ENCODE measurements at regions not wholly inside any gene's neighbourhood (a gene's known extent, or its start where the extent isn't known, plus 50 kb on each side); places are given as distances from the start of the nearest gene placed in this dataset.

- Histone ChIP-seq H3K9me3 (no peaks in the 10 kb centered on the region), H3K27ac (no peak overlapping the region), H3K4me3 (no peak overlapping the region), H3K27me3 (no peaks in the 10 kb centered on the region), H3K4me1 (ENCODE audit: insufficient read depth) (no peaks in the 10 kb centered on the region), H3K36me3 (no peaks in the 10 kb centered on the region)
- intact Hi-C loops (cut with DNase I), result no loop called here
- DNase-seq, result no peak
- WGBS, 3 donors, result 33 to 34% (median 33%) methylated on average over 5 of the region's 5 CpGs
- TF ChIP-seq POLR2A (IDR thresholded peaks at IDR 0.05) (no peak), EP300 (IDR thresholded peaks at IDR 0.05) (no peak)
- TF ChIP-seq, protein P1, sequence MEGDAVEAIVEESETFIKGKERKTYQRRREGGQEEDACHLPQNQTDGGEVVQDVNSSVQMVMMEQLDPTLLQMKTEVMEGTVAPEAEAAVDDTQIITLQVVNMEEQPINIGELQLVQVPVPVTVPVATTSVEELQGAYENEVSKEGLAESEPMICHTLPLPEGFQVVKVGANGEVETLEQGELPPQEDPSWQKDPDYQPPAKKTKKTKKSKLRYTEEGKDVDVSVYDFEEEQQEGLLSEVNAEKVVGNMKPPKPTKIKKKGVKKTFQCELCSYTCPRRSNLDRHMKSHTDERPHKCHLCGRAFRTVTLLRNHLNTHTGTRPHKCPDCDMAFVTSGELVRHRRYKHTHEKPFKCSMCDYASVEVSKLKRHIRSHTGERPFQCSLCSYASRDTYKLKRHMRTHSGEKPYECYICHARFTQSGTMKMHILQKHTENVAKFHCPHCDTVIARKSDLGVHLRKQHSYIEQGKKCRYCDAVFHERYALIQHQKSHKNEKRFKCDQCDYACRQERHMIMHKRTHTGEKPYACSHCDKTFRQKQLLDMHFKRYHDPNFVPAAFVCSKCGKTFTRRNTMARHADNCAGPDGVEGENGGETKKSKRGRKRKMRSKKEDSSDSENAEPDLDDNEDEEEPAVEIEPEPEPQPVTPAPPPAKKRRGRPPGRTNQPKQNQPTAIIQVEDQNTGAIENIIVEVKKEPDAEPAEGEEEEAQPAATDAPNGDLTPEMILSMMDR (IDR thresholded peaks at IDR 0.05), result no peak
Observed at GRCh38 chr7:98745722-98746318, 124.0 kb downstream of the TMEM130 start.

GRCh38 chr7:98748090-98748489, 121.7 kb downstream of the TMEM130 start:
- H3K9me3 ChIP-seq, result no peaks in the 10 kb centered on the region
- H3K4me1 ChIP-seq (ENCODE audit: insufficient read depth), result no peaks in the 10 kb centered on the region
- H3K4me3 ChIP-seq, result no peak overlapping the region
- TF ChIP-seq, protein P1 (IDR thresholded peaks at IDR 0.05), result no peak
- no peak for TF ChIP-seq EP300 (IDR thresholded peaks at IDR 0.05)
- TF ChIP-seq POLR2A (IDR thresholded peaks at IDR 0.05), result no peak
- H3K27me3 ChIP-seq, result no peaks in the 10 kb centered on the region
- no peak for DNase-seq
- intact Hi-C loops (cut with DNase I), result no loop called here
- H3K36me3 ChIP-seq, result no peaks in the 10 kb centered on the region
- WGBS, 3 donors, result 42 to 48% (median 44%) methylated on average over 1 of the region's 1 CpG
- H3K27ac ChIP-seq, result no peak overlapping the region

DNA sequence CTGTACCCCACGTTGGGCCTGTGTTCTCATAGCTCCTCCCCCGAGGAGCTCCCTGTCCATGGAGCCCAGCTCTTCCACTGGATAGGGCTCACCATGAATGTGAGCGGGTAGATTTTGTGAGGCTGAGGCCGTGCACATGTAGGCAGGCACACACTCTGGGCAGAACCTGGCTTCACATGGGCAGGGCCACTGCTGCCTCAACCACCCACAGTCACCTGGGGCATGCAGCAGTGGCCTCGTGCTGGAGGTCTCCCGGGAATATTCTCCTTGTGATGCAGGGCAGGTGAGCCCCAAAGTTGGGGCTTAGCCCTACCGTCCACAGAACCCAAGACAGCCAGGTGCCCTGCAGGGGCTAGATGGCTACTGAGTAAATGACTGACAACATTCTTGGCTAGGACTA, 116.6 kb downstream of the TMEM130 start:
- intact Hi-C loops (cut with DNase I), result no loop called here
- TF ChIP-seq POLR2A (IDR thresholded peaks at IDR 0.05) (no peak), EP300 (IDR thresholded peaks at IDR 0.05) (no peak)
- TF ChIP-seq, protein P1 (IDR thresholded peaks at IDR 0.05), result no peak
- DNase-seq, result no peak
- H3K4me1 ChIP-seq (ENCODE audit: insufficient read depth), result no peaks in the 10 kb centered on the region
- no peaks in the 10 kb centered on the region for H3K27me3 ChIP-seq
- 83 to 95% (median 85%) methylated on average over 7 of the region's 7 CpGs for WGBS, 3 donors
- no peaks in the 10 kb centered on the region for H3K36me3 ChIP-seq
- no peak overlapping the region for H3K4me3 ChIP-seq
- no peaks in the 10 kb centered on the region for H3K9me3 ChIP-seq
- no peak overlapping the region for H3K27ac ChIP-seq

GRCh38 chr7:98753989-98754479, 115.8 kb downstream of the TMEM130 start:
- WGBS, 3 donors, result 68 to 75% (median 74%) methylated on average over 6 of the region's 6 CpGs
- no peaks in the 10 kb centered on the region for H3K36me3 ChIP-seq
- no peaks in the 10 kb centered on the region for H3K4me1 ChIP-seq (ENCODE audit: insufficient read depth)
- no peaks in the 10 kb centered on the region for H3K9me3 ChIP-seq
- DNase-seq, result no peak
- TF ChIP-seq, protein P1 (IDR thresholded peaks at IDR 0.05), result no peak
- no peak for TF ChIP-seq POLR2A (IDR thresholded peaks at IDR 0.05)
- TF ChIP-seq EP300 (IDR thresholded peaks at IDR 0.05), result no peak
- intact Hi-C loops (cut with DNase I), result no loop called here
- H3K27ac ChIP-seq, result no peak overlapping the region
- H3K27me3 ChIP-seq, result no peaks in the 10 kb centered on the region
- no peak overlapping the region for H3K4me3 ChIP-seq
